Stimulated activated CD4-positive, alpha-beta T cell treated with anti-CD3 and anti-CD28 coated beads, TNF-alpha, amount 100 ng/mL, for 4 hours (primary cell): ENCODE measurements at regions not wholly inside any gene's neighbourhood (a gene's known extent, or its start where the extent isn't known, plus 50 kb on each side); places are given as distances from the start of the nearest gene placed in this dataset.

Source experiments
- DNase-seq, 3 experiments: peaks; one replicate each; pipeline ENCODE4 v3.0.0-alpha.2; 2020; ENCODE audit warnings: low read depth in 3 of 3

DNA sequence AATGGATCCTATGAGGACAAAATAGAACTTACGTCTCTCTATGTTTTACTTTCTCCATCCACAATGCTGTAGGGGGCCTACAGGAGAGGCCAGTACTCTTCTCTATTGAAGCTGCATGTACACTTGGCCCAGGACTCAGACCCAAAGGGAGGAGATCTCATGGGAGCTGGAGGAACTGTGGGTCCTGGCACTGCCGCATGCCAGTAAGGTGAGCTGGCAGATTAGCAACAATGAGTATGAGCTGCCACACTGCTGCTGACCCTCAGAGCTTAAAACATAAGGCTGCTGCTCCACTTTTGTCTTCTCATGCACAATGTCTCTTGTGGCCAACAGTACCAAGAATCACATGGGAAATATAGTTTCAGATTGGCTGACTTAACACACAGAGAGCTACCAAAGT lies 57.8 kb upstream of the TBC1D5 start:
- no peak for DNase-seq

DNA sequence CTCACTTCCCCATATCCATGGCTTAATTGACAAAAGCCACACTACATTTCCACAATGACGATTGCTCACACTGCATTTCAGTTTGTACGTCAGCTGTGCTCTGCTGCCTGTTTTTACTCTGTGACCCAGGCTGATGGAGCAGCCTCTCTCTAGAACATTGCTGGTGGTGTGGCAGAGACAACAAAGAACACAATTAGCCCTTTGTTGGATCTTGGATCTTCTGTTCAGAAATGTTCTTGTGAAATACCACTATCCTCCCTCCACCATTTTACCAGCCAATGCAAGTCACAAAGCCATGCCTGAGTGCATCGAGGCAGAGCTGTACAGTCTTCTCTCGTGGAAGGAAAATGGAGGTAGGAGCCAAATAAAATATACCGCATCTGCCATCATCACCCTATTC lies 56.9 kb upstream of the TBC1D5 start:
- DNase-seq, result no peak

DNA sequence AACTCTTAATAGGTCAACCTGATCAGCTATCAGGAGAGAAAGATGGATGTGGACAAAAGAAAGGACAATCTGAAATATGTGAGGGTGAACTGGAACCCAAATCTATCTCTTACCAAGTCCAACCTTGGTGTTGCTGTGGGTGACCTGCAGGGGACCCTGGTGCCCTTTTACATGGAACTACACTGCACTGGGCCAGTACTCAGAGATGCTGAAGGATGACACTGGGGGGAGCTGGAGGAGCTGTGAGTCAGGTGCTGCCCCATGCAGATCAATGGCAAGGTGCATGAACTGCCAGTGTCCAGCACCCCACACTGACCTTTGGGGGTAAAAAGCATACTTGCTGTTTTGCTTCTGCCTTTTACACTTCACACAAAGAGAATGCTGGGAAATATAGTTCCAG lies 55.6 kb upstream of the TBC1D5 start:
- DNase-seq, result no peak

DNA sequence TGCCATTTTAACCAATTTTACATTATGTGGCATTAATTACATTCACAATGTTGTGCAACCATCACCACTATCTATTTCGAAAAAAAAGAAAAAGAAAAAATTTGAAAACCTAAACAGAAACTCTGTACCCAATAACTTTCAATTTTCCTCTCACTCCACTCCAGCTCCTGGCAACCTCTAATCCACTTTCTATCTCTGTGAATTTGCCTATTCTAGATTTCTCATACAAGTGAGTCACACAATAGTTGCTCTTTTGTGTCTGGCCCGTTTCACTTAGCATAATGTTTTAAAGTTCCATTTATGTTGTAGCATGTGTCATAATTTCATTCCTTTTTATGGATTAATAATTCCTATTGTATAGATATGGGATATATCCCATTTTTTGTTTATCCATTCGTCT lies 53.3 kb upstream of the TBC1D5 start:
- no peak for DNase-seq

DNA sequence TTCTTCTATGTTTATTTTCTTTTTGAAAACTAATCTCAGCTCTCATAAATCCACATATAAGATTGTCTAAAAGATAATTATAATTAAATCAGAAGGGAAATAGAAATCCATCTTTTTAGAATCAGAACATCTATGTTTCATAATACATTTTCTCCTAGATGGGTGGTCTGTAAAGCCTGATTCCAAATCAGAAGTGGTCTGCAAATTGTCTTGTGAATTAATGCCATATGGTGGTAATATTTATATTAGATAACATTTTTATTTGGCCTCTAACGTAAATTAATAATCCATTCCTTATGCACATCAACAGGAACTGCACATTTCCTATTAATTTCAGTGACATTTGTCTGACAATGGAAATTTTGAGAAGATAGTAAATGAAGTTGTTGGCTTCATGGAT lies 52.8 kb upstream of the TBC1D5 start:
- no peak for DNase-seq

DNA sequence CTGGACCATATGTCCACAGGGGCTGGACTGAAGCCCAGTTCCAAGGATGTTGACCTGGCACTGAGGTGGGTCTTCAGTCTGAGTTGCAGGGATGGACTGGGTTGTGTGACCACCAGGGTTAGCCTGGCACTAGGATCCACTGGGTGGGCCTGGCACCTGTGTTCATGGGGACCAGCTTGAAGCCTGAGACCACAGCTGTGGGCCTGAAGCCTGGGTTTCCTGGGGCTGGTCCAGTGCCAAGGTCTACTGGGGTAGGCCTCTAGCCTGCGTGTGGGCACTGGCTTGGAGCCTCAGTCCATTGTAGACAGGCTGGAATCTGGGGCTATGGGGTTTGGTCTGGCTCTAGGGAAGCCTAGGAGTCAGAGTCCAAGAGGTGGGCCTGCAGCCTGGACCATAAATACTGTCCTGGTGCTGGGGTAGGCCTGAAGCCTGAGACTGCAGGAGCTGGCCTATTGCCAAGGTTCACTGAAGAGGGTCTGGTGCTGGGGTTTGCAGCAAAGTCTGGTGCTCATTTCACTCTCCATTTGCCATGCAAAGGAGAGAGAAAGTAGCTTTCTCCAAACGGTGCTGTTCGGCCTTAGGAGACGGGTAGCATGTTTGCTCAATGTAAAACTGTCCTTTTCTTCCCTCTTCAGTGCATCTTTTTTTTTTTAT lies 51.2 kb upstream of the TBC1D5 start:
- DNase-seq, result no peak
